GM18499 (cell line): ENCODE measurements at regions not wholly inside any gene's neighbourhood (a gene's known extent, or its start where the extent isn't known, plus 50 kb on each side); places are given as distances from the start of the nearest gene placed in this dataset.
"Not testable (repeated sequence)": the region's sequence is repeated elsewhere in the genome, so short reads cannot be mapped to it uniquely, and the experiment has no call there.

Experiments used
- ATAC-seq: cut with Tn5 transposase; IDR thresholded peaks from one replicate; pipeline ENCODE4 v1.9.1; 2021; ENCODE audit warnings: moderate number of reproducible peaks; ENCODE audit not compliant: insufficient read depth, unreplicated experiment

- ATAC-seq = no peak
Observed at GRCh38 chr6:115577270-115577669, 483.4 kb downstream of the FRK start.

- no peak for ATAC-seq
Observed at GRCh38 chr6:115575285-115575684, 485.4 kb downstream of the FRK start.

GRCh38 chr6:115573861-115574260, 486.8 kb downstream of the FRK start:
- ATAC-seq = no peak

GRCh38 chr6:115570331-115570730, 490.4 kb downstream of the FRK start:
- no peak for ATAC-seq

- ATAC-seq = no peak
Observed at GRCh38 chr6:115554060-115554459, 506.6 kb downstream of the FRK start.

- no peak for ATAC-seq
Observed at GRCh38 chr6:115551527-115551926, 509.2 kb downstream of the FRK start.

- no peak for ATAC-seq
Observed at GRCh38 chr6:115545672-115545986, 515.1 kb downstream of the FRK start.

GRCh38 chr6:115544765-115545671, 515.7 kb downstream of the FRK start:
- no peak for ATAC-seq

GRCh38 chr6:115540077-115540869, 520.4 kb downstream of the FRK start:
- no peak for ATAC-seq

GRCh38 chr6:115539531-115539930, 521.2 kb downstream of the FRK start:
- ATAC-seq = no peak

GRCh38 chr6:115524821-115525220, 535.9 kb downstream of the FRK start:
- ATAC-seq = no peak

GRCh38 chr6:115521747-115522146, 538.9 kb downstream of the FRK start:
- not testable (repeated sequence) for ATAC-seq

GRCh38 chr6:115514656-115515055, 546.0 kb downstream of the FRK start:
- no peak for ATAC-seq

GRCh38 chr6:115512923-115513322, 547.8 kb downstream of the FRK start:
- ATAC-seq = no peak

- ATAC-seq = no peak
Observed at GRCh38 chr6:115511771-115512170, 548.9 kb downstream of the FRK start.

GRCh38 chr6:115502432-115502831, 558.3 kb downstream of the FRK start:
- ATAC-seq = not testable (repeated sequence)

GRCh38 chr6:115495184-115495583, 565.5 kb downstream of the FRK start:
- no peak for ATAC-seq

GRCh38 chr6:115487331-115487730, 573.4 kb downstream of the FRK start:
- no peak for ATAC-seq

GRCh38 chr6:115485400-115485799, 575.3 kb downstream of the FRK start:
- ATAC-seq = no peak

- ATAC-seq = not testable (repeated sequence)
Observed at GRCh38 chr6:115480543-115480942, 580.1 kb downstream of the FRK start.

- ATAC-seq = no peak
Observed at GRCh38 chr6:115474443-115475041, 586.1 kb downstream of the FRK start.
